ENCODE measurements at regions not wholly inside any gene's neighbourhood (a gene's known extent, or its start where the extent isn't known, plus 50 kb on each side); places are given as distances from the start of the nearest gene placed in this dataset.

DNA sequence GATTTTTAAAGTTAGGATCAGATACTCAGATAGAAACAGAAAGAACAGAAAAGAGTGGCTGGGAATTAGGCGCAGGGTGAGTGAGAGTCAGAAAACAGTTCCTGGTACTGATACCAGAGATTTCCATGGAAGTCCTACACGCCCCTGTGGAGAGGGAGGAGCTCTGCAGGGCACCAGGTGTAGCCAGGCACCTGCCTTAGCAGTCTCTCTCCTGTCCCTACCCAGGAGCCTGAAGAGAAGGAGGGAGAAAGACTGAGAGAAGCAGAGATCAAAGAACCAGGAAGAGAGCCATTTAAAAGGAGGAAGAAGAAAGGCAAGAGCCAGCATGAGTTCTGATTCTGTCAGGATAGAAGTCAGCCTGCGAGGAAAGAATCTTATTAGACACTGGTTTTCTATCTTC is 65.0 kb downstream of the CBLN1 start:
- no peak overlapping the region for H3K27ac ChIP-seq
- no peak overlapping the region for H3K4me3 ChIP-seq
- DNase-seq (ENCODE audit: low spot score in 2 of 2) = no peak
- H3K9me3 ChIP-seq = no peaks in the 10 kb centered on the region
- 43% methylated on average over 3 of the region's 3 CpGs for WGBS
- H3K27me3 ChIP-seq = no peaks in the 10 kb centered on the region
- no peaks in the 10 kb centered on the region for H3K4me1 ChIP-seq
- no peaks in the 10 kb centered on the region for H3K36me3 ChIP-seq
- TF ChIP-seq, protein P1, sequence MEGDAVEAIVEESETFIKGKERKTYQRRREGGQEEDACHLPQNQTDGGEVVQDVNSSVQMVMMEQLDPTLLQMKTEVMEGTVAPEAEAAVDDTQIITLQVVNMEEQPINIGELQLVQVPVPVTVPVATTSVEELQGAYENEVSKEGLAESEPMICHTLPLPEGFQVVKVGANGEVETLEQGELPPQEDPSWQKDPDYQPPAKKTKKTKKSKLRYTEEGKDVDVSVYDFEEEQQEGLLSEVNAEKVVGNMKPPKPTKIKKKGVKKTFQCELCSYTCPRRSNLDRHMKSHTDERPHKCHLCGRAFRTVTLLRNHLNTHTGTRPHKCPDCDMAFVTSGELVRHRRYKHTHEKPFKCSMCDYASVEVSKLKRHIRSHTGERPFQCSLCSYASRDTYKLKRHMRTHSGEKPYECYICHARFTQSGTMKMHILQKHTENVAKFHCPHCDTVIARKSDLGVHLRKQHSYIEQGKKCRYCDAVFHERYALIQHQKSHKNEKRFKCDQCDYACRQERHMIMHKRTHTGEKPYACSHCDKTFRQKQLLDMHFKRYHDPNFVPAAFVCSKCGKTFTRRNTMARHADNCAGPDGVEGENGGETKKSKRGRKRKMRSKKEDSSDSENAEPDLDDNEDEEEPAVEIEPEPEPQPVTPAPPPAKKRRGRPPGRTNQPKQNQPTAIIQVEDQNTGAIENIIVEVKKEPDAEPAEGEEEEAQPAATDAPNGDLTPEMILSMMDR (IDR thresholded peaks at IDR 0.05) = no peak
- no peak for TF ChIP-seq POLR2A (IDR thresholded peaks at IDR 0.05)
- no peak for TF ChIP-seq POLR2AphosphoS5 (IDR thresholded peaks at IDR 0.05)
- TF ChIP-seq EP300 (IDR thresholded peaks at IDR 0.05) = no peak

DNA sequence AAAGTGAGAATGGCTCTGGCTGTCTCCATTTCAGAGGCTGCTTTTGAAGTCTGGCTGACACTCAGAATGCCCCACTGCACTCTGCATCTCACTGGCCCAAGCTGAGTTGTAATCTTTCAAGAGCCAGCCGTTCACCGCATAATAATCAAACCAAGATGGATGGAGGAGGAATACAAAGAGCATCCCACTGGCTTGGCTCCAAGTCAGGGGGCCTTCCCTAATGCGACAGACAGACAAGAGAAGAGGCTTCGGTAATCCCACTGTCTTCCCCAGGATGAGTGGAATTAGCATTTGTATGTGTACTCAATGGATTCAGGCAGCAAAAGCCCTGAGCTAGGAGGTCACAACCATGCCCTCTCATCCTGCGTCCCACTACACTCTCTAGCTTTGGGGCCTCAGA is 68.0 kb downstream of the CBLN1 start:
- H3K36me3 ChIP-seq = no peaks in the 10 kb centered on the region
- no peaks in the 10 kb centered on the region for H3K27me3 ChIP-seq
- no peak overlapping the region for H3K4me3 ChIP-seq
- no peak overlapping the region for H3K27ac ChIP-seq
- TF ChIP-seq POLR2AphosphoS5 (IDR thresholded peaks at IDR 0.05) = no peak
- no peak for TF ChIP-seq EP300 (IDR thresholded peaks at IDR 0.05)
- TF ChIP-seq, protein P1 (IDR thresholded peaks at IDR 0.05) = no peak
- no peak for TF ChIP-seq POLR2A (IDR thresholded peaks at IDR 0.05)
- no peak for DNase-seq (ENCODE audit: low spot score in 2 of 2)
- H3K9me3 ChIP-seq = no peaks in the 10 kb centered on the region
- 45% methylated on average over 5 of the region's 5 CpGs for WGBS
- H3K4me1 ChIP-seq = no peaks in the 10 kb centered on the region

DNA sequence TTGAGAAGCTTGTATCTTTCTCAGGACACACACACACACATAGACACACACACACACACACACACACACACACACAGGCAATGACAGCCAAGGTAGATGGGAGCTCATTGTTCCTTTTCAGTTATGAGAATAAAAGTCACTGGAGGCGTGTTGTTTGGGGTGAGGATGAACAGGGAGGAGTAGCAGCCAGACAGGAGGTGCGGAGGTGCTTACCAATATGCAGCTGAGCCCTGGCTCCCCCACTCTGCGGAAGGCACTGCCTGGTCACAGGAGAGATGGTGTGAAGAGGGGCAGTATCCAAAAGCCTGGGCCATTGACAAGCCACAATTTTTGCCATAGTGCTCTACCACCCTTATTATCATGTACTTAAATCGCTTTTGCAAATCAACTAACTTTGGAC is 77.4 kb downstream of the CBLN1 start:
- Histone ChIP-seq H3K27ac (no peak overlapping the region), H3K36me3 (no peaks in the 10 kb centered on the region), H3K27me3 (peaks cover 4% of the 10 kb centered on the region), H3K4me3 (no peak overlapping the region), H3K4me1 (no peaks in the 10 kb centered on the region), H3K9me3 (no peaks in the 10 kb centered on the region)
- no peak for DNase-seq (ENCODE audit: low spot score in 2 of 2)
- 83% methylated on average over 4 of the region's 4 CpGs for WGBS
- TF ChIP-seq POLR2AphosphoS5 (IDR thresholded peaks at IDR 0.05) = no peak
- TF ChIP-seq EP300 (IDR thresholded peaks at IDR 0.05) = no peak

DNA sequence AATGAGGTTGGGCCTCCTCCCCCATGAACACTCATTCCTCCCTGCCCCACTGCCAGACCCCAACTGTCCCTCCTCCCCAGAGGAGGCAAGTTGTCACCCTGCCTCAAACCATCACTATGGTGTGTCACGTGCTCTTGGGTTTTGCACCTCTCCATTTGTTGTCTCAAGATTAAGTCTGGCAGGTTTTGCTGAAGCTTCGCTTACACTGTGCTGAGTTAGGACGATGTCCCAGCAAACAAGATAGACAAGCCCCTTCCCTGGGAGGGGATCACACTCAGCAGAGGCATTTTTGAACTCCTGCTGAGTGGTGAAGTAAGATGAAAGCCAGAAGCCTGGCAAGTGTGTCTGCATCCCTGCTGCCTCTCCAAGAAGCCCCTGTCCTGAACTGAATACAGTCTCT is 78.3 kb downstream of the CBLN1 start:
- Histone ChIP-seq H3K4me1 (no peaks in the 10 kb centered on the region), H3K36me3 (no peaks in the 10 kb centered on the region), H3K27ac (no peak overlapping the region), H3K9me3 (no peaks in the 10 kb centered on the region), H3K27me3 (peaks cover 4% of the 10 kb centered on the region), H3K4me3 (no peak overlapping the region)
- TF ChIP-seq EP300 (IDR thresholded peaks at IDR 0.05) (no peak), POLR2A (IDR thresholded peaks at IDR 0.05) (no peak), POLR2AphosphoS5 (IDR thresholded peaks at IDR 0.05) (no peak)
- TF ChIP-seq, protein P1 (IDR thresholded peaks at IDR 0.05) = no peak
- DNase-seq (ENCODE audit: low spot score in 2 of 2) = no peak
- WGBS = 63% methylated on average over 3 of the region's 3 CpGs

DNA sequence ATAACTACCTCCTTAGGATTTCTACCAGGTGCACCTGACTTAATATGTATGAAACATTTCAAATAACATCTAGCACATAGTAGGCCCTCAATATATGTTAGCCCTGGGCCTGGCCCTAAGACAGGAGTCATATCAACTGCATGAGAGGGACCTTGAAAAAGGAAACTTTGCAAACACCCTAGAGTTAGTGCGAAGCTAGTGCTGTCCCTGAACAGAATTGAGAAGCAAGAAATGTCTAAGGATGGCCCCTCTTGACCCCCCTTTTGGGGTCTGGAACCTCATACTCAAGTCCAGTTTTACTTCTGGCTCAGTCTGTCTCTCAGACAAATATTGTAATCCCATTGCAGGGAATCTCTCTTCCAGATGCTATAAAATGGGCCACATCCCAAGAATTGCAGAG is 80.5 kb downstream of the CBLN1 start:
- WGBS = 77% methylated on average over 1 of the region's 1 CpG
- TF ChIP-seq POLR2AphosphoS5 (IDR thresholded peaks at IDR 0.05) (no peak), POLR2A (IDR thresholded peaks at IDR 0.05) (no peak), EP300 (IDR thresholded peaks at IDR 0.05) (no peak)
- TF ChIP-seq, protein P1 (IDR thresholded peaks at IDR 0.05) = no peak
- H3K4me3 ChIP-seq = no peak overlapping the region
- peaks cover 4% of the 10 kb centered on the region for H3K27me3 ChIP-seq
- H3K27ac ChIP-seq = no peak overlapping the region
- H3K36me3 ChIP-seq = no peaks in the 10 kb centered on the region
- no peak for DNase-seq (ENCODE audit: low spot score in 2 of 2)
- no peaks in the 10 kb centered on the region for H3K9me3 ChIP-seq
- H3K4me1 ChIP-seq = no peaks in the 10 kb centered on the region

DNA sequence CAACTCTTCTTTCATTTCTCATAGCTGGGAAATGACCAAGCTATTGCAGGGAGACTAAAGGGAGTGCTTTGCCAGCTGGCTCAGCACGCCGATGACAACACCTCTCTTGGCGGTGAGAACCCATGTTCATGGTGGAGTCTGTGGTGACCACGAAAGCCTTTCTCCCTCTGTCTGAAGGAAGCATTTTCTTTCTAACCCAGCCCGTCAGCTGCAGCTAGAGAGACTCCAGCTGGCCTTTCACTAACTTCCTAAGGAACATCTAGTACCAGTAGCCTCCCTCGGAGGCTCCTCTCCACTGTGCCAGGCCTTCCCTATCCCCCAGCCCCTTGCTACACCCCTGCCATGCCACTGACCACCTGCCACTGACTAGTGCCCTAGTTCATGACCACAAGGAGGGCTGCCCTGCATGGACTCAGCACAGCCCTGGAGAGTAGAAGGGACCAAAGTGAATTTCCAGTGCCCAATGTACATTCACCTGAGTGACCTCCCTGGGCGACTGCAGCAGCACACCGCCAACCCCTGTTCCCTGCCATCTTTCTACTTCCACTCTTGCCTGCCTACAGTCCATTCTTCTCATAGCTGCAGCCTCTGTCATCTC is 81.3 kb downstream of the CBLN1 start:
- 86% methylated on average over 7 of the region's 8 CpGs for WGBS
- Histone ChIP-seq H3K9me3 (no peaks in the 10 kb centered on the region), H3K4me3 (no peak overlapping the region), H3K27me3 (peaks cover 4% of the 10 kb centered on the region), H3K27ac (no peak overlapping the region), H3K36me3 (no peaks in the 10 kb centered on the region), H3K4me1 (no peaks in the 10 kb centered on the region)
- no peak for DNase-seq (ENCODE audit: low spot score in 2 of 2)
- TF ChIP-seq, protein P1 (IDR thresholded peaks at IDR 0.05) = no peak
- no peak for TF ChIP-seq POLR2A (IDR thresholded peaks at IDR 0.05)
- TF ChIP-seq POLR2AphosphoS5 (IDR thresholded peaks at IDR 0.05) = no peak
- TF ChIP-seq EP300 (IDR thresholded peaks at IDR 0.05) = no peak

Data from suprapubic skin (tissue), 4 donors.